WTC11 (cell line): ENCODE measurements at regions not wholly inside any gene's neighbourhood (a gene's known extent, or its start where the extent isn't known, plus 50 kb on each side); places are given as distances from the start of the nearest gene placed in this dataset.

Source experiments
- ATAC-seq: fragments of 200-7000 bp; cut with Tn5 transposase; 2 replicates; pipeline ENCODE4 v1.10.0; 2021; ENCODE audit warnings: mild to moderate bottlenecking, moderate library complexity
- CTCF ChIA-PET: fragments of 300-600 bp; sonication (Branson Sonifier 250); formaldehyde crosslinking; loops from one replicate; lab custom pipeline; 2021; ENCODE audit warnings: antibody characterized with exemption; lab: Charles Lee
- POLR2A ChIA-PET: fragments of 350-600 bp; sonication (Branson Sonifier 250); formaldehyde crosslinking; loops from one replicate; lab custom pipeline; 2021; ENCODE audit warnings: antibody characterized with exemption; lab: Charles Lee
- DNase-seq: peaks from one replicate; pipeline ENCODE4 v3.0.0; 2021; ENCODE audit warnings: low spot score
- H3K27ac Mint-ChIP-seq: 2 replicates; pipeline ENCODE4 v1.8.0; 2021; ENCODE audit warnings: mixed read lengths
- H3K27me3 Mint-ChIP-seq: 2 replicates; pipeline ENCODE4 v1.8.0; 2021; ENCODE audit warnings: low read depth, mild to moderate bottlenecking, moderate library complexity, mixed read lengths
- H3K36me3 Mint-ChIP-seq: 2 replicates; pipeline ENCODE4 v1.8.0; 2021; ENCODE audit warnings: mixed read lengths
- H3K4me1 Mint-ChIP-seq: 2 replicates; pipeline ENCODE4 v1.8.0; 2022; ENCODE audit warnings: mixed read lengths
- H3K4me3 Mint-ChIP-seq: 2 replicates; pipeline ENCODE4 v1.8.0; 2021; ENCODE audit warnings: mild to moderate bottlenecking, moderate library complexity, mixed read lengths
- H3K9me3 Mint-ChIP-seq: 2 replicates; pipeline ENCODE4 v1.8.0; 2021; ENCODE audit warnings: mixed read lengths
- ESRRA ChIP-seq: sonication (generic); formaldehyde crosslinking; IDR thresholded peaks from 2 replicates; pipeline ENCODE4 v1.8.1; 2022; ENCODE audit warnings: mild to moderate bottlenecking, missing genetic modification reagents, borderline replicate concordance
- FOXJ3 ChIP-seq: sonication (generic); formaldehyde crosslinking; IDR thresholded peaks from 2 replicates; pipeline ENCODE4 v1.9.0; 2021; ENCODE audit warnings: missing genetic modification reagents, mild to moderate bottlenecking, borderline replicate concordance
- FOXP1 ChIP-seq: sonication (generic); formaldehyde crosslinking; IDR thresholded peaks from 2 replicates; pipeline ENCODE4 v1.8.0; 2022; ENCODE audit warnings: missing genetic modification reagents, mild to moderate bottlenecking, moderate library complexity, borderline replicate concordance
- NR1H2 ChIP-seq: sonication (generic); formaldehyde crosslinking; IDR thresholded peaks from 2 replicates; pipeline ENCODE4 v1.9.0; 2021; ENCODE audit warnings: mild to moderate bottlenecking, moderate library complexity, missing genetic modification reagents
- NR2C2 ChIP-seq: sonication (generic); formaldehyde crosslinking; IDR thresholded peaks from 2 replicates; pipeline ENCODE4 v1.8.0; 2022; ENCODE audit warnings: mild to moderate bottlenecking, missing genetic modification reagents
- OVOL2 ChIP-seq: fragments of 250-450 bp; sonication (Bioruptor Pico); IDR thresholded peaks from 2 replicates; pipeline ENCODE4 v1.9.0; 2021; ENCODE audit warnings: mild to moderate bottlenecking, borderline replicate concordance
- RORB ChIP-seq: fragments of 250-450 bp; sonication (Bioruptor Pico); IDR thresholded peaks from 2 replicates; pipeline ENCODE4 v1.9.0; 2021; ENCODE audit warnings: mild to moderate bottlenecking
- SMAD3 ChIP-seq: sonication (generic); formaldehyde crosslinking; IDR thresholded peaks from 2 replicates; pipeline ENCODE4 v1.8.0; 2022; ENCODE audit warnings: missing genetic modification reagents, mild to moderate bottlenecking, borderline replicate concordance
- ZNF121 ChIP-seq: sonication (generic); formaldehyde crosslinking; IDR thresholded peaks from 2 replicates; pipeline ENCODE4 v1.8.0; 2023; ENCODE audit warnings: missing genetic modification reagents
- ZNF232 ChIP-seq: sonication (generic); formaldehyde crosslinking; IDR thresholded peaks from 2 replicates; pipeline ENCODE4 v1.8.0; 2022; ENCODE audit warnings: mild to moderate bottlenecking, missing genetic modification reagents
- ZNF263 ChIP-seq: sonication (generic); formaldehyde crosslinking; IDR thresholded peaks from 2 replicates; pipeline ENCODE4 v1.8.1; 2022; ENCODE audit warnings: low read depth, mild to moderate bottlenecking, moderate library complexity, missing genetic modification reagents
- ZNF423 ChIP-seq: fragments of 250-450 bp; sonication (Bioruptor Pico); IDR thresholded peaks from 2 replicates; pipeline ENCODE4 v2.1.2; 2022; ENCODE audit warnings: mild to moderate bottlenecking, moderate library complexity
- TF ChIP-seq, protein P1 (sequence below): sonication (generic); formaldehyde crosslinking; IDR thresholded peaks from 2 replicates; pipeline ENCODE4 v1.8.1; 2023; ENCODE audit warnings: mild to moderate bottlenecking, missing genetic modification reagents, moderate library complexity
- TF ChIP-seq, protein P2 (sequence below): sonication (generic); formaldehyde crosslinking; IDR thresholded peaks from 2 replicates; pipeline ENCODE4 v1.8.1; 2023; ENCODE audit warnings: mild to moderate bottlenecking, missing genetic modification reagents, moderate library complexity
- TF ChIP-seq, protein P3 (sequence below): sonication (generic); formaldehyde crosslinking; conservative IDR thresholded peaks from 2 replicates; pipeline ENCODE4 v1.8.1; 2022; ENCODE audit warnings: mild to moderate bottlenecking, missing genetic modification reagents
- TF ChIP-seq, protein P4 (sequence below): sonication (generic); formaldehyde crosslinking; IDR thresholded peaks from 2 replicates; pipeline ENCODE4 v1.8.0; 2022; ENCODE audit warnings: mild to moderate bottlenecking, missing genetic modification reagents
- TF ChIP-seq, protein P5 (sequence below): sonication (generic); formaldehyde crosslinking; IDR thresholded peaks from 2 replicates; pipeline ENCODE4 v1.8.0; 2022; ENCODE audit warnings: mild to moderate bottlenecking, missing genetic modification reagents
- TF ChIP-seq, protein P6 (sequence below): sonication (generic); formaldehyde crosslinking; IDR thresholded peaks from 2 replicates; pipeline ENCODE4 v1.8.1; 2022; ENCODE audit warnings: low read depth, mild to moderate bottlenecking, moderate library complexity, missing genetic modification reagents, borderline replicate concordance
- TF ChIP-seq, protein P7 (sequence below): sonication (generic); formaldehyde crosslinking; IDR thresholded peaks from 2 replicates; pipeline ENCODE4 v1.8.0; 2023; ENCODE audit warnings: mild to moderate bottlenecking, missing genetic modification reagents

DNA sequence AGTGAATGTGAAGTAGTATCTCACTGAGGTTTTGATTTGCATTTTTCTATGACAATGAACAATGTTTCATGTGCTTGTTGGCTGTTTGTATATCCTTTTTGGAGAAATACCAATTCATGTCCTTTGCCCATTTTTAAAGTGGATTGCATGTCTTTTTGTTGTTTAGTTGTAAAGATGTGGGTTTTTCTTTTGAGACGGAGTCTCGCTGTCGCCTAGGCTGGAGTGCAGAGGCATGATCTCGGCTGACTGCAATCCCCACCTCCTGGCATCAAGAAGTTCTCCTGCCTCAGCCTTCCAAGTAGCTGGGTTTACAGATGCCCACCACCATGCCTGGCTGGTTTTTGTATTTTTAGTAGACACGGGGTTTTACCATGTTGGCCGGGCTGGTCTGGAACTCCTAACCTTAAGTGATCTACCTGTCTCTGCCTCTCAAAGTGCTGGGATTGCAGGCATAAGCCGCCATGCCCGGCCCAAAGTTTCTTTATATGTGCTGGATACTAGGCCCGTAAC, 236.7 kb downstream of the MYCN start:
- CTCF ChIA-PET, result no interaction called here
- no peak for DNase-seq
- H3K4me3 Mint-ChIP-seq, result no peak overlapping the region
- TF ChIP-seq, protein P1, sequence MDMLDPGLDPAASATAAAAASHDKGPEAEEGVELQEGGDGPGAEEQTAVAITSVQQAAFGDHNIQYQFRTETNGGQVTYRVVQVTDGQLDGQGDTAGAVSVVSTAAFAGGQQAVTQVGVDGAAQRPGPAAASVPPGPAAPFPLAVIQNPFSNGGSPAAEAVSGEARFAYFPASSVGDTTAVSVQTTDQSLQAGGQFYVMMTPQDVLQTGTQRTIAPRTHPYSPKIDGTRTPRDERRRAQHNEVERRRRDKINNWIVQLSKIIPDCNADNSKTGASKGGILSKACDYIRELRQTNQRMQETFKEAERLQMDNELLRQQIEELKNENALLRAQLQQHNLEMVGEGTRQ (CRISPR knock-in tag), result no peak
- no peak for TF ChIP-seq ESRRA (CRISPR knock-in tag)
- TF ChIP-seq, protein P2, sequence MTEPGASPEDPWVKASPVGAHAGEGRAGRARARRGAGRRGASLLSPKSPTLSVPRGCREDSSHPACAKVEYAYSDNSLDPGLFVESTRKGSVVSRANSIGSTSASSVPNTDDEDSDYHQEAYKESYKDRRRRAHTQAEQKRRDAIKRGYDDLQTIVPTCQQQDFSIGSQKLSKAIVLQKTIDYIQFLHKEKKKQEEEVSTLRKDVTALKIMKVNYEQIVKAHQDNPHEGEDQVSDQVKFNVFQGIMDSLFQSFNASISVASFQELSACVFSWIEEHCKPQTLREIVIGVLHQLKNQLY (CRISPR knock-in tag), result no peak
- no peak for TF ChIP-seq SMAD3 (CRISPR knock-in tag)
- TF ChIP-seq, protein P3, sequence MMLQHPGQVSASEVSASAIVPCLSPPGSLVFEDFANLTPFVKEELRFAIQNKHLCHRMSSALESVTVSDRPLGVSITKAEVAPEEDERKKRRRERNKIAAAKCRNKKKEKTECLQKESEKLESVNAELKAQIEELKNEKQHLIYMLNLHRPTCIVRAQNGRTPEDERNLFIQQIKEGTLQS (CRISPR knock-in tag), result no peak
- TF ChIP-seq ZNF121 (CRISPR knock-in tag), result no peak
- TF ChIP-seq, protein P4, sequence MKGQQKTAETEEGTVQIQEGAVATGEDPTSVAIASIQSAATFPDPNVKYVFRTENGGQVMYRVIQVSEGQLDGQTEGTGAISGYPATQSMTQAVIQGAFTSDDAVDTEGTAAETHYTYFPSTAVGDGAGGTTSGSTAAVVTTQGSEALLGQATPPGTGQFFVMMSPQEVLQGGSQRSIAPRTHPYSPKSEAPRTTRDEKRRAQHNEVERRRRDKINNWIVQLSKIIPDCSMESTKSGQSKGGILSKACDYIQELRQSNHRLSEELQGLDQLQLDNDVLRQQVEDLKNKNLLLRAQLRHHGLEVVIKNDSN (CRISPR knock-in tag), result no peak
- TF ChIP-seq FOXJ3 (CRISPR knock-in tag), result no peak
- TF ChIP-seq, protein P5, sequence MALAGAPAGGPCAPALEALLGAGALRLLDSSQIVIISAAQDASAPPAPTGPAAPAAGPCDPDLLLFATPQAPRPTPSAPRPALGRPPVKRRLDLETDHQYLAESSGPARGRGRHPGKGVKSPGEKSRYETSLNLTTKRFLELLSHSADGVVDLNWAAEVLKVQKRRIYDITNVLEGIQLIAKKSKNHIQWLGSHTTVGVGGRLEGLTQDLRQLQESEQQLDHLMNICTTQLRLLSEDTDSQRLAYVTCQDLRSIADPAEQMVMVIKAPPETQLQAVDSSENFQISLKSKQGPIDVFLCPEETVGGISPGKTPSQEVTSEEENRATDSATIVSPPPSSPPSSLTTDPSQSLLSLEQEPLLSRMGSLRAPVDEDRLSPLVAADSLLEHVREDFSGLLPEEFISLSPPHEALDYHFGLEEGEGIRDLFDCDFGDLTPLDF (CRISPR knock-in tag), result no peak
- no peak for TF ChIP-seq RORB (CRISPR knock-in tag)
- no peak for TF ChIP-seq ZNF263 (CRISPR knock-in tag)
- no peak for TF ChIP-seq ZNF423
- TF ChIP-seq ZNF232 (CRISPR knock-in tag), result no peak
- H3K27ac Mint-ChIP-seq, result no peak overlapping the region
- H3K36me3 Mint-ChIP-seq, result no peaks in the 10 kb centered on the region
- POLR2A ChIA-PET, result no interaction called here
- no peaks in the 10 kb centered on the region for H3K9me3 Mint-ChIP-seq
- ATAC-seq, result no peak
- H3K4me1 Mint-ChIP-seq, result peaks cover 18% of the 10 kb centered on the region
- no peaks in the 10 kb centered on the region for H3K27me3 Mint-ChIP-seq

DNA sequence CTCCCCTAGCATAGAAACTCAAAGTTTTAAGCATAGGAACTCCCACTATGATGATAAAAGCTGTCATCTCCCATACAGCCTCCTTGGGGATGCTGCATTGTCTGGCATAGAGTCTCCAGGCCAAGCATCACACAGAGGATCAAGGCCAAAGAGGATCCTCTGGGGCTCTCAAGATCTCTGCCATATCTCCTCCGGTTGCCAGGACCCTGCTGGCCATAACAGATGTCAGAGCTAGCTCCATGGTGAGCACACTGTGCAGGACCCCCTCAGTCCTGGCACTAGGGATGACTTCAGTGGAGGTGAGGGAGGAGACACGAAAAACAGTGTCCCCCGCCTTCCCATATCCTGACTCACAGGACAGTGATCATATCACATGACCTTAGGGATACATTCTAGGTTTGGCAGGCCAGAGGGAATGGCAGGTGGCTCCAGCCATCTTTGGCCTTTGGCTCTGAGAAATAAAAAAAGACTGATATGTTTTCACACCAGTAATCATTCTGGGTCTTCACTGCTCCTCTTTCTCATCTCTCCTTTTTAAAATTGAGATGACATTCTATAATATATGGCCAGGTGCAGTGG, 235.0 kb downstream of the MYCN start:
- Mint-ChIP-seq H3K27me3 (no peaks in the 10 kb centered on the region; the same call in 1 of the 2 replicates), H3K4me3 (no peak overlapping the region), H3K4me1 (peaks cover 13% of the 10 kb centered on the region), H3K9me3 (no peaks in the 10 kb centered on the region), H3K27ac (no peak overlapping the region), H3K36me3 (no peaks in the 10 kb centered on the region)
- TF ChIP-seq, protein P6, sequence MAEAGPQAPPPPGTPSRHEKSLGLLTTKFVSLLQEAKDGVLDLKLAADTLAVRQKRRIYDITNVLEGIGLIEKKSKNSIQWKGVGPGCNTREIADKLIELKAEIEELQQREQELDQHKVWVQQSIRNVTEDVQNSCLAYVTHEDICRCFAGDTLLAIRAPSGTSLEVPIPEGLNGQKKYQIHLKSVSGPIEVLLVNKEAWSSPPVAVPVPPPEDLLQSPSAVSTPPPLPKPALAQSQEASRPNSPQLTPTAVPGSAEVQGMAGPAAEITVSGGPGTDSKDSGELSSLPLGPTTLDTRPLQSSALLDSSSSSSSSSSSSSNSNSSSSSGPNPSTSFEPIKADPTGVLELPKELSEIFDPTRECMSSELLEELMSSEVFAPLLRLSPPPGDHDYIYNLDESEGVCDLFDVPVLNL (CRISPR knock-in tag), result no peak
- TF ChIP-seq NR1H2 (CRISPR knock-in tag) (no peak), NR2C2 (CRISPR knock-in tag) (no peak), OVOL2 (CRISPR knock-in tag) (no peak), ZNF423 (no peak), FOXP1 (no peak)
- TF ChIP-seq, protein P7, sequence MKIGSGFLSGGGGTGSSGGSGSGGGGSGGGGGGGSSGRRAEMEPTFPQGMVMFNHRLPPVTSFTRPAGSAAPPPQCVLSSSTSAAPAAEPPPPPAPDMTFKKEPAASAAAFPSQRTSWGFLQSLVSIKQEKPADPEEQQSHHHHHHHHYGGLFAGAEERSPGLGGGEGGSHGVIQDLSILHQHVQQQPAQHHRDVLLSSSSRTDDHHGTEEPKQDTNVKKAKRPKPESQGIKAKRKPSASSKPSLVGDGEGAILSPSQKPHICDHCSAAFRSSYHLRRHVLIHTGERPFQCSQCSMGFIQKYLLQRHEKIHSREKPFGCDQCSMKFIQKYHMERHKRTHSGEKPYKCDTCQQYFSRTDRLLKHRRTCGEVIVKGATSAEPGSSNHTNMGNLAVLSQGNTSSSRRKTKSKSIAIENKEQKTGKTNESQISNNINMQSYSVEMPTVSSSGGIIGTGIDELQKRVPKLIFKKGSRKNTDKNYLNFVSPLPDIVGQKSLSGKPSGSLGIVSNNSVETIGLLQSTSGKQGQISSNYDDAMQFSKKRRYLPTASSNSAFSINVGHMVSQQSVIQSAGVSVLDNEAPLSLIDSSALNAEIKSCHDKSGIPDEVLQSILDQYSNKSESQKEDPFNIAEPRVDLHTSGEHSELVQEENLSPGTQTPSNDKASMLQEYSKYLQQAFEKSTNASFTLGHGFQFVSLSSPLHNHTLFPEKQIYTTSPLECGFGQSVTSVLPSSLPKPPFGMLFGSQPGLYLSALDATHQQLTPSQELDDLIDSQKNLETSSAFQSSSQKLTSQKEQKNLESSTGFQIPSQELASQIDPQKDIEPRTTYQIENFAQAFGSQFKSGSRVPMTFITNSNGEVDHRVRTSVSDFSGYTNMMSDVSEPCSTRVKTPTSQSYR (CRISPR knock-in tag), result no peak
- ATAC-seq, result no peak
- ChIA-PET POLR2A (no interaction called here), CTCF (no interaction called here)
- no peak for DNase-seq
